Neuronal stem cell (in vitro differentiated cells): ENCODE measurements at regions not wholly inside any gene's neighbourhood (a gene's known extent, or its start where the extent isn't known, plus 50 kb on each side); places are given as distances from the start of the nearest gene placed in this dataset.

Experiments used
- DNase-seq: peaks from one replicate; pipeline ENCODE4 v3.0.0-alpha.2; 2013; ENCODE audit warnings: low spot score
- H2AFZ ChIP-seq: one replicate; pipeline ENCODE4 v1.6.1; 2013; ENCODE audit warnings: mild to moderate bottlenecking, low read length, inconsistent platforms
- H2AK5ac ChIP-seq: 2 replicates; pipeline ENCODE4 v1.6.1; 2013; ENCODE audit warnings: low read depth, mild to moderate bottlenecking, inconsistent platforms, low read length, moderate library complexity, mixed read lengths
- H2BK120ac ChIP-seq: 2 replicates; pipeline ENCODE4 v1.6.1; 2013; ENCODE audit warnings: low read depth, mild to moderate bottlenecking, inconsistent platforms, low read length, moderate library complexity, mixed read lengths
- H2BK12ac ChIP-seq: one replicate; pipeline ENCODE4 v1.6.1; 2013; ENCODE audit warnings: low read length, inconsistent platforms
- H2BK15ac ChIP-seq: 2 replicates; pipeline ENCODE4 v1.6.1; 2013; ENCODE audit warnings: mild to moderate bottlenecking, low read length, inconsistent platforms, mixed read lengths
- H2BK5ac ChIP-seq: one replicate; pipeline ENCODE4 v1.6.1; 2013; ENCODE audit warnings: inconsistent platforms, mild to moderate bottlenecking, low read length, moderate library complexity
- H3K14ac ChIP-seq: one replicate; pipeline ENCODE4 v1.6.1; 2013; ENCODE audit warnings: low read length, inconsistent platforms
- H3K18ac ChIP-seq: 2 replicates; pipeline ENCODE4 v1.6.1; 2013; ENCODE audit warnings: low read length, inconsistent platforms
- H3K23ac ChIP-seq: 2 replicates; pipeline ENCODE4 v1.6.1; 2013; ENCODE audit warnings: low read depth, mild to moderate bottlenecking, mixed read lengths, low read length, inconsistent platforms; ENCODE audit not compliant: poor library complexity
- H3K27ac ChIP-seq: replicated peaks from 3 replicates; pipeline ENCODE4 v1.5.1; 2013; ENCODE audit warnings: low read length, inconsistent platforms
- H3K27me3 ChIP-seq, 3 experiments: 2 replicates each; pipeline ENCODE4 v1.6.1; 2013; ENCODE audit warnings: low read length in 3 of 3, mild to moderate bottlenecking in 2 of 3, inconsistent platforms in 1 of 3, low read depth in 1 of 3, mixed read lengths in 1 of 3, moderate library complexity in 1 of 3; ENCODE audit not compliant: control insufficient read depth in 3 of 3, insufficient read depth in 3 of 3
- H3K36me3 ChIP-seq, 2 donors: replicated peaks in 1 of 2; 2 replicates each; pipeline ENCODE4 v1.6.1; 2013; ENCODE audit warnings: low read length in 2 of 2; ENCODE audit not compliant: control insufficient read depth in 2 of 2, insufficient read depth in 2 of 2
- H3K4ac ChIP-seq: 2 replicates; pipeline ENCODE4 v1.6.1; 2013; ENCODE audit warnings: inconsistent platforms, mild to moderate bottlenecking, low read length, moderate library complexity
- H3K4me1 ChIP-seq, 2 donors: 1 replicate in 1 of 2; 2 replicates in 1 of 2; pipeline ENCODE4 v1.6.1; 2013; ENCODE audit warnings: low read length in 2 of 2, low read depth in 1 of 2; ENCODE audit not compliant: control insufficient read depth in 2 of 2, insufficient read depth in 1 of 2
- H3K4me2 ChIP-seq: one replicate; pipeline ENCODE4 v1.6.1; 2013; ENCODE audit warnings: mild to moderate bottlenecking, low read length, inconsistent platforms; ENCODE audit not compliant: insufficient read depth, poor library complexity, severe bottlenecking
- H3K4me3 ChIP-seq, 2 donors: 2 replicates each; pipeline ENCODE4 v1.5.1; 2013; ENCODE audit warnings: low read length in 2 of 2, mild to moderate bottlenecking in 2 of 2, inconsistent platforms in 1 of 2, moderate library complexity in 1 of 2
- H3K79me1 ChIP-seq: one replicate; pipeline ENCODE4 v1.6.1; 2013; ENCODE audit warnings: low read depth, mild to moderate bottlenecking, inconsistent platforms, low read length, moderate library complexity
- H3K9ac ChIP-seq: one replicate; pipeline ENCODE4 v1.6.1; 2013; ENCODE audit warnings: mild to moderate bottlenecking, low read depth, low read length, inconsistent platforms; ENCODE audit not compliant: poor library complexity
- H3K9me3 ChIP-seq, 2 donors: replicated peaks in 1 of 2; 2 replicates each; pipeline versions ENCODE3 to v1.6.1; 2013; ENCODE audit warnings: low read length in 2 of 2, mild to moderate bottlenecking in 2 of 2, inconsistent platforms in 1 of 2, low read depth in 1 of 2, mixed read lengths in 1 of 2, moderate library complexity in 1 of 2; ENCODE audit not compliant: control insufficient read depth in 2 of 2, insufficient read depth in 1 of 2
- H4K8ac ChIP-seq: one replicate; pipeline ENCODE4 v1.6.1; 2013; ENCODE audit warnings: low read depth, mild to moderate bottlenecking, inconsistent platforms, low read length, moderate library complexity
- H4K91ac ChIP-seq: one replicate; pipeline ENCODE4 v1.6.1; 2013; ENCODE audit warnings: low read length, low read depth, mild to moderate bottlenecking, inconsistent platforms; ENCODE audit not compliant: poor library complexity
- WGBS, 2 donors: extraction: QIAGEN DNeasy Blood & Tissue Kit; methylation state at CpG; one replicate each; pipeline ENCODE4 v1.1.7; 2013; ENCODE audit warnings: missing lambda C conversion rate in 2 of 2, mixed read lengths in 1 of 2; ENCODE audit not compliant: insufficient read length in 2 of 2, insufficient replicate concordance in 1 of 2; ENCODE audit errors: extremely low coverage in 2 of 2; 5-methylcytosine and 5-hydroxymethylcytosine counted together

DNA sequence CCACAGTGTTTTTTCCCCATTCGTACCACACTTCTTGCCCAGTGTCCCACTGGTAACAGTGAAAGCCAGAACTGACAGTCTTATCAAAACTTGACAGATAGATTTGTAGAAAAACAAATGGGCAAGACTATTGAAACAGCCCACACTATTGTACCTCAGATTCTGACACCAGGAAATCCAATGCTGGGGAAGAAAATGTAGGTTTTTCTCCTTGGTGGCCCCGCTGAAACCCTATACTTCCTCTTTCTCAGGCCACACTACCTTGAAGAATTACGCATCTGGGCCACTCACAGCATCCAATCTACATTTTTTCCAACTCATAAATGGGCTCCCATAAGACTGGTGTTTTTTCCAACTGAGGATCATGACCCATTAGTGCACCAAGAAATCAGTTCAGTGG lies 90.9 kb upstream of the HDDC2 start:
- no peak overlapping the region for H3K27ac ChIP-seq
- no peak overlapping the region for H3K23ac ChIP-seq
- H4K91ac ChIP-seq = no peak overlapping the region
- H3K79me1 ChIP-seq = no peaks in the 10 kb centered on the region
- H2BK120ac ChIP-seq = no peak overlapping the region
- H3K27me3 ChIP-seq = no peaks in the 10 kb centered on the region
- no peak overlapping the region for H2BK12ac ChIP-seq
- H3K4me3 ChIP-seq = no peak overlapping the region
- H3K18ac ChIP-seq = no peak overlapping the region
- no peak for DNase-seq
- H2BK15ac ChIP-seq = no peak overlapping the region
- no peak overlapping the region for H3K4ac ChIP-seq
- H2BK5ac ChIP-seq = no peak overlapping the region
- H3K9me3 ChIP-seq = no peaks in the 10 kb centered on the region
- no peaks in the 10 kb centered on the region for H3K4me1 ChIP-seq
- H3K4me2 ChIP-seq = no peak overlapping the region
- H2AFZ ChIP-seq = no peak overlapping the region
- H4K8ac ChIP-seq = no peak overlapping the region
- no CpG with 5 or more reads among the region's 3 CpGs for WGBS, 2 donors
- no peak overlapping the region for H3K9ac ChIP-seq
- no peak overlapping the region for H2AK5ac ChIP-seq
- no peak overlapping the region for H3K14ac ChIP-seq
- H3K36me3 ChIP-seq = no peaks in the 10 kb centered on the region

DNA sequence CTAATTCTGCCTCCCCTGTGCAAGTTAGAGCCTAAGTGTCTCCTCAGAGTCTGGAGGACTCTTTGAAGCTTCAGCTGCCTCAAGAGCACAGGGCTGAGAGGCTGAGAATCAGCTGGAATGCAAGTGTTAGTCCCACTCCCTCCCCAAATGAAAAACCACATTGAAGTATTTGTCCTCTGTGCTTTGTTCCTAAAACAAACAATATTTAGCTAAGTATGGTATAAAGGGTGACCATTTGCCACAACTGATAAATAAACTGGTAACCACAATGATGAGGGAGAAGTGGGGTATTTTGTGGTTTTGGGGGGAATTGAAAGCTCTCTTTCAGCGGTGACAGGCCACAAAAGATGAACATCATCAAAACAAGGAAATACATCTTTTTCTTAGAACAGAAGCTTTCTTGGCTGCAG lies 91.7 kb upstream of the HDDC2 start:
- DNase-seq = no peak
- Histone ChIP-seq H3K9me3 (no peaks in the 10 kb centered on the region), H2BK15ac (no peak overlapping the region), H3K27ac (no peak overlapping the region), H2AK5ac (no peak overlapping the region), H3K4me3 (no peak overlapping the region), H3K4me2 (no peak overlapping the region), H2BK120ac (no peak overlapping the region), H4K8ac (no peak overlapping the region), H2BK5ac (no peak overlapping the region), H3K79me1 (no peaks in the 10 kb centered on the region), H3K23ac (no peak overlapping the region), H3K4ac (no peak overlapping the region), H3K27me3 (no peaks in the 10 kb centered on the region), H3K9ac (no peak overlapping the region), H3K4me1 (no peaks in the 10 kb centered on the region), H2BK12ac (no peak overlapping the region), H3K36me3 (no peaks in the 10 kb centered on the region), H3K18ac (no peak overlapping the region), H2AFZ (no peak overlapping the region), H4K91ac (no peak overlapping the region), H3K14ac (no peak overlapping the region)
- WGBS, 2 donors = no CpG with 5 or more reads among the region's 1 CpG

DNA sequence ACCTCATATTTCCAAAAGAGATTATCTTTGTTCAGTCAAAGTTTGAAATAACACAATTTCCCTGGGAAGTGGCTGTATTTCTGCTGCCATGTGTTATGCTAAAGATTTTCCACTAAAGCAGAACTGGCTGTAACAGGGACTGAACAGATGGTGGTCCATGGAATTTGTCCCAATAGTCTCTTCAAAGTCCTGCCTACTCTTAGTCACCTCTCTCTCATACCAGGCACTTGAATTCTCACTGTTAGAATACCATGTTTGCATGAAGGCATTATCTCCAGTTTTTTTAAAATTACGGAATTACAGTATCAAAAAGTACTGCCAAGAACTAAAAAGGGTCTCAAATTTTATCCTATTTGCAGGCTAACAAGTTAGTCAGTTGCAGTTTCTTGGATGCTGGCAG lies 105.0 kb upstream of the HDDC2 start:
- no CpG with 5 or more reads among the region's 1 CpG for WGBS, 2 donors
- Histone ChIP-seq H2BK12ac (no peak overlapping the region), H2AFZ (no peak overlapping the region), H3K4me1 (no peaks in the 10 kb centered on the region), H3K36me3 (no peaks in the 10 kb centered on the region), H3K4me2 (no peak overlapping the region), H2BK120ac (no peak overlapping the region), H3K18ac (no peak overlapping the region), H3K27me3 (no peaks in the 10 kb centered on the region), H3K4me3 (no peak overlapping the region), H2BK5ac (no peak overlapping the region), H3K79me1 (no peaks in the 10 kb centered on the region), H3K14ac (no peak overlapping the region), H3K27ac (no peak overlapping the region), H4K8ac (no peak overlapping the region), H3K4ac (no peak overlapping the region), H2BK15ac (no peak overlapping the region), H4K91ac (no peak overlapping the region), H3K9ac (no peak overlapping the region), H2AK5ac (no peak overlapping the region), H3K23ac (no peak overlapping the region), H3K9me3 (no peaks in the 10 kb centered on the region)
- DNase-seq = no peak

DNA sequence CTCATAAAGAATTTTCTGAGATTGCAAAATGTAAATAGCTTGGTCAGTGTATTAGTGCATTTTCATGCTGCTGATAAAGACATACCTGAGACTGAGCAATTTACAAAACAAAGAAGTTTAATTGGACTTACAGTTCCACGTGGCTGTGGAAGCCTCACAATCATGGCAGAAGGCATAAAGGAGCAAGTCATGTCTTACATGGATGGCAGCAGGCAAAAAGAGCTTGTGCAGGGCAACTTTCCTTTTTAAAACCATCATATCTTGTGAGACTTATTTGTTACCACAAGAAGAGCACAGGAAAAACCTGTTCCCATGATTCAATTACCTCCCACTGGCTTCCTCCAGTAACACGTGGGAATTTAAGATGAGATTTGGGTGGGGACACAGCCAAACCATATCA lies 112.7 kb upstream of the HDDC2 start:
- H2BK5ac ChIP-seq = no peak overlapping the region
- no peak overlapping the region for H3K14ac ChIP-seq
- H3K4me2 ChIP-seq = no peak overlapping the region
- H2BK120ac ChIP-seq = no peak overlapping the region
- no peaks in the 10 kb centered on the region for H3K27me3 ChIP-seq
- no peak overlapping the region for H2BK15ac ChIP-seq
- no peak overlapping the region for H2AFZ ChIP-seq
- H3K9ac ChIP-seq = no peak overlapping the region
- no peak overlapping the region for H2BK12ac ChIP-seq
- no CpG with 5 or more reads among the region's 2 CpGs for WGBS, 2 donors
- H3K27ac ChIP-seq = no peak overlapping the region
- H3K36me3 ChIP-seq = no peaks in the 10 kb centered on the region
- H2AK5ac ChIP-seq = no peak overlapping the region
- H4K8ac ChIP-seq = no peak overlapping the region
- no peak for DNase-seq
- no peak overlapping the region for H3K4ac ChIP-seq
- no peaks in the 10 kb centered on the region for H3K4me1 ChIP-seq
- no peaks in the 10 kb centered on the region for H3K9me3 ChIP-seq
- no peak overlapping the region for H3K23ac ChIP-seq
- no peak overlapping the region for H3K18ac ChIP-seq
- no peak overlapping the region for H4K91ac ChIP-seq
- H3K4me3 ChIP-seq = no peak overlapping the region
- no peaks in the 10 kb centered on the region for H3K79me1 ChIP-seq
